Transverse colon (tissue), 4 donors: ENCODE measurements at regions not wholly inside any gene's neighbourhood (a gene's known extent, or its start where the extent isn't known, plus 50 kb on each side); places are given as distances from the start of the nearest gene placed in this dataset.

Experiments used
- POLR2A ChIP-seq: fragments of 450-650 bp; IDR thresholded peaks from one replicate; pipeline ENCODE4 v1.6.1; 2016; ENCODE audit warnings: antibody characterized with exemption, mild to moderate bottlenecking, moderate library complexity
- POLR2AphosphoS5 ChIP-seq, 3 donors: sonication (generic); formaldehyde crosslinking; IDR thresholded peaks; one replicate each; pipeline ENCODE4 v1.6.1; 2016; ENCODE audit warnings: antibody characterized with exemption in 3 of 3
- TF ChIP-seq, protein P1 (sequence below), 5 experiments: fragments of 200-600 bp in 3 of 5; fragments of 450-650 bp in 2 of 5; sonication (generic) in 3 of 5; IDR thresholded peaks; 1 replicate in 2 of 5; 2 replicates in 3 of 5; pipeline ENCODE4 v1.5.1; 2016 to 2017; ENCODE audit warnings: antibody characterized with exemption in 5 of 5, inconsistent platforms in 3 of 5, mild to moderate bottlenecking in 2 of 5, moderate library complexity in 1 of 5

DNA sequence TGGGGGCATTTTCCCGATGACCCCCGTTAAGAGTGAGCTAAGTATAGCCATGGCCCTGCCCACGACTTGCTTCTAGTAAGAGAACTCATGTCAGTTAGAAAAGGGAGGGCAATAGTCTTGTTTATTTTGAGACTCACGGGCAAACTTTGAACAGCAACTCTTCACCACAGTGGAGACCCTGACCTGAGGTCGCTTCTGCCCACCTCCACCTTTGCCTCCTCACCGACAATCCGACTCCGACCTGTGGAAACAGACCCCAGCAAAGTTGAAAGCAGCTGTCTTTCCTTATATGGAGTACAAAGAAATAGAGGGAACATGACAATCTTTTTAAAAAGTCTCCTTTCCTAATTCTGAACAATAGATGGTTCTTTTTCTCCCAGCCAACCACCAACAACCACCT lies 155.0 kb upstream of the GCFC2 start:
- TF ChIP-seq, protein P1, sequence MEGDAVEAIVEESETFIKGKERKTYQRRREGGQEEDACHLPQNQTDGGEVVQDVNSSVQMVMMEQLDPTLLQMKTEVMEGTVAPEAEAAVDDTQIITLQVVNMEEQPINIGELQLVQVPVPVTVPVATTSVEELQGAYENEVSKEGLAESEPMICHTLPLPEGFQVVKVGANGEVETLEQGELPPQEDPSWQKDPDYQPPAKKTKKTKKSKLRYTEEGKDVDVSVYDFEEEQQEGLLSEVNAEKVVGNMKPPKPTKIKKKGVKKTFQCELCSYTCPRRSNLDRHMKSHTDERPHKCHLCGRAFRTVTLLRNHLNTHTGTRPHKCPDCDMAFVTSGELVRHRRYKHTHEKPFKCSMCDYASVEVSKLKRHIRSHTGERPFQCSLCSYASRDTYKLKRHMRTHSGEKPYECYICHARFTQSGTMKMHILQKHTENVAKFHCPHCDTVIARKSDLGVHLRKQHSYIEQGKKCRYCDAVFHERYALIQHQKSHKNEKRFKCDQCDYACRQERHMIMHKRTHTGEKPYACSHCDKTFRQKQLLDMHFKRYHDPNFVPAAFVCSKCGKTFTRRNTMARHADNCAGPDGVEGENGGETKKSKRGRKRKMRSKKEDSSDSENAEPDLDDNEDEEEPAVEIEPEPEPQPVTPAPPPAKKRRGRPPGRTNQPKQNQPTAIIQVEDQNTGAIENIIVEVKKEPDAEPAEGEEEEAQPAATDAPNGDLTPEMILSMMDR (IDR thresholded peaks at IDR 0.05), result no peak
- TF ChIP-seq POLR2A (no peak), POLR2AphosphoS5 (IDR thresholded peaks at IDR 0.05) (no peak)
